Lung (tissue), 11 donors: ENCODE measurements at regions not wholly inside any gene's neighbourhood (a gene's known extent, or its start where the extent isn't known, plus 50 kb on each side); places are given as distances from the start of the nearest gene placed in this dataset.

Experiments
- ATAC-seq: fragments of 200-7000 bp; cut with Tn5 transposase; one replicate; pipeline ENCODE4 v1.9.1; 2020; ENCODE audit warnings: moderate number of reproducible peaks; ENCODE audit not compliant: insufficient read depth, low FRiP score
- DNase-seq, 3 donors: peaks; one replicate each; pipeline ENCODE4 v3.0.0-alpha.2; 2013 to 2017
- H3K27ac ChIP-seq, 2 donors: one replicate each; pipeline ENCODE4 v1.5.1; 2013; ENCODE audit warnings: mild to moderate bottlenecking in 2 of 2, moderate library complexity in 2 of 2, control low read depth in 1 of 2, inconsistent platforms in 1 of 2, low read depth in 1 of 2, low read length in 1 of 2
- H3K27me3 ChIP-seq, 3 donors: one replicate each; pipeline ENCODE4 v1.5.1; 2013; ENCODE audit warnings: low read length in 2 of 3; ENCODE audit not compliant: control insufficient read depth in 3 of 3, insufficient read depth in 3 of 3
- H3K36me3 ChIP-seq, 4 donors: one replicate each; pipeline ENCODE4 v1.5.1; 2013; ENCODE audit warnings: low read length in 4 of 4, mild to moderate bottlenecking in 1 of 4, moderate library complexity in 1 of 4; ENCODE audit not compliant: control insufficient read depth in 4 of 4, insufficient read depth in 4 of 4
- H3K4me1 ChIP-seq, 5 donors: one replicate each; pipeline ENCODE4 v1.5.1; 2013; ENCODE audit warnings: low read length in 5 of 5, mild to moderate bottlenecking in 2 of 5, moderate library complexity in 1 of 5; ENCODE audit not compliant: control insufficient read depth in 5 of 5, insufficient read depth in 5 of 5
- H3K4me3 ChIP-seq: one replicate; pipeline ENCODE4 v1.5.1; 2013; ENCODE audit warnings: mild to moderate bottlenecking, control low read depth, moderate library complexity
- H3K9ac ChIP-seq, 2 donors: one replicate each; pipeline ENCODE4 v1.5.1; 2013; ENCODE audit warnings: low read length in 2 of 2, control low read depth in 1 of 2; ENCODE audit not compliant: insufficient read depth in 1 of 2
- H3K9me3 ChIP-seq, 4 donors: one replicate each; pipeline ENCODE4 v1.5.1; 2013; ENCODE audit warnings: low read length in 3 of 4, mild to moderate bottlenecking in 1 of 4, moderate library complexity in 1 of 4; ENCODE audit not compliant: control insufficient read depth in 4 of 4, insufficient read depth in 3 of 4
- WGBS, 2 donors: extraction: QIAGEN DNeasy Blood & Tissue Kit; methylation state at CpG; one replicate each; pipeline ENCODE4 v1.1.7; 2013; 5-methylcytosine and 5-hydroxymethylcytosine counted together
- TF ChIP-seq, protein P1 (sequence below): IDR thresholded peaks from 2 replicates; pipeline ENCODE4 v1.5.1; 2012; ENCODE audit warnings: mild to moderate bottlenecking; ENCODE audit errors: control extremely low read depth, extremely low read depth
- donor health status: control.
- donor health status: control.
- donor health status: Bipolar disorder and iron deficiency.
- donor health status: healthy.
- donor health status: DM: yes; HTN: yes; CAD: no.

DNA sequence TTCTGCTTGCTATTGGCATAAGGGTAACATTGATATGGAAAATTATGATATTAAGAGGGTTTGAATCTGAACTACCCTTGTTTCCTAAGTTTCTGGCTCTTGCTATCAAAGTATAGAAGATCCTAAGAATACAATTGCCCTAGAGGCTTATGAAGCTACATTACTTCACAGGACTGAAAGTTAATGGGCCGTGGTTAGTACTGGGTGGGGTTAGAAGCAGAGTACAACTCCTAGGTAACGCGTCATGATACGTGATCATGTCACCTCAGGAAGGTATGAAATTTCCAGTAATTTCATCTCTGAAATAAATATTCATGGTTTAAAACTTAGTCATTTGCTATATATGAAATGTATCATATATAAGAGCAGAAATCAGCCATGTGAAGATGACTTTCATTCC is 743.8 kb upstream of the NEGR1 start:
- TF ChIP-seq, protein P1, sequence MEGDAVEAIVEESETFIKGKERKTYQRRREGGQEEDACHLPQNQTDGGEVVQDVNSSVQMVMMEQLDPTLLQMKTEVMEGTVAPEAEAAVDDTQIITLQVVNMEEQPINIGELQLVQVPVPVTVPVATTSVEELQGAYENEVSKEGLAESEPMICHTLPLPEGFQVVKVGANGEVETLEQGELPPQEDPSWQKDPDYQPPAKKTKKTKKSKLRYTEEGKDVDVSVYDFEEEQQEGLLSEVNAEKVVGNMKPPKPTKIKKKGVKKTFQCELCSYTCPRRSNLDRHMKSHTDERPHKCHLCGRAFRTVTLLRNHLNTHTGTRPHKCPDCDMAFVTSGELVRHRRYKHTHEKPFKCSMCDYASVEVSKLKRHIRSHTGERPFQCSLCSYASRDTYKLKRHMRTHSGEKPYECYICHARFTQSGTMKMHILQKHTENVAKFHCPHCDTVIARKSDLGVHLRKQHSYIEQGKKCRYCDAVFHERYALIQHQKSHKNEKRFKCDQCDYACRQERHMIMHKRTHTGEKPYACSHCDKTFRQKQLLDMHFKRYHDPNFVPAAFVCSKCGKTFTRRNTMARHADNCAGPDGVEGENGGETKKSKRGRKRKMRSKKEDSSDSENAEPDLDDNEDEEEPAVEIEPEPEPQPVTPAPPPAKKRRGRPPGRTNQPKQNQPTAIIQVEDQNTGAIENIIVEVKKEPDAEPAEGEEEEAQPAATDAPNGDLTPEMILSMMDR, result no peak
- H3K4me3 ChIP-seq, result no peak overlapping the region
- no peaks in the 10 kb centered on the region for H3K36me3 ChIP-seq
- no peak for ATAC-seq
- H3K27ac ChIP-seq, result no peak overlapping the region
- no peaks in the 10 kb centered on the region for H3K4me1 ChIP-seq
- H3K9me3 ChIP-seq, result no peaks in the 10 kb centered on the region
- no peaks in the 10 kb centered on the region for H3K27me3 ChIP-seq
- no peak overlapping the region for H3K9ac ChIP-seq
- no peak for DNase-seq
- whole genome bisulfite sequencing, 2 donors, result 66 to 69% methylated on average over 4 of the region's 4 CpGs

DNA sequence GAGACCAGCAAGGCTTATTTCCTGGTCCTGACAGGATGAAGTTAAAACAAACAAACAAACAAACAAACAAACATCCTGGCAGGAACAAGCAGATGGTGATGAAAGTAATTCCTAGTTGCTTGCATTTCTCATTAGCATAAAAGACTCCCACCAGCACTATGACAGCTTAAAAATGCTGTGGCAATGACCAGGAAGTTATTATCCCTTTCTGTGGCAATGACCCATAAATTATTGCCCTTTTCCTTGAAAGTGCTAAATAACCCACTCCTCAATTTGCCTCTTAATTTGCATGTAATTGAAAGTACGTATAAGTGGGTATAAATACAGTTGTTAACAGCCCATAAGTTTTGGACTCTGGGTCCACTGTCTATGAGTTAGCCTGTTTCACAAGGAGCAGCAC is 727.6 kb upstream of the NEGR1 start:
- H3K9me3 ChIP-seq, result no peaks in the 10 kb centered on the region
- ATAC-seq (no peak), DNase-seq (no peak)
- H3K27me3 ChIP-seq, result no peaks in the 10 kb centered on the region
- no peak overlapping the region for H3K9ac ChIP-seq
- no peak overlapping the region for H3K27ac ChIP-seq
- no peaks in the 10 kb centered on the region for H3K36me3 ChIP-seq
- H3K4me3 ChIP-seq, result no peak overlapping the region
- H3K4me1 ChIP-seq, result no peaks in the 10 kb centered on the region
- TF ChIP-seq, protein P1, result no peak
- 50 to 53% methylated on average over 1 of the region's 1 CpG for WGBS, 2 donors

- no peaks in the 10 kb centered on the region for H3K4me1 ChIP-seq
- H3K9me3 ChIP-seq, result no peaks in the 10 kb centered on the region
- no peak overlapping the region for H3K27ac ChIP-seq
- WGBS, 2 donors, result 68 to 87% methylated on average over 1 of the region's 1 CpG
- H3K27me3 ChIP-seq, result no peaks in the 10 kb centered on the region
- no peak overlapping the region for H3K4me3 ChIP-seq
- TF ChIP-seq, protein P1, result no peak
- H3K36me3 ChIP-seq, result no peaks in the 10 kb centered on the region
- ATAC-seq, result no peak
- DNase-seq, result no peak
- no peak overlapping the region for H3K9ac ChIP-seq
Observed at GRCh38 chr1:73009311-73009710, 727.0 kb upstream of the NEGR1 start.

DNA sequence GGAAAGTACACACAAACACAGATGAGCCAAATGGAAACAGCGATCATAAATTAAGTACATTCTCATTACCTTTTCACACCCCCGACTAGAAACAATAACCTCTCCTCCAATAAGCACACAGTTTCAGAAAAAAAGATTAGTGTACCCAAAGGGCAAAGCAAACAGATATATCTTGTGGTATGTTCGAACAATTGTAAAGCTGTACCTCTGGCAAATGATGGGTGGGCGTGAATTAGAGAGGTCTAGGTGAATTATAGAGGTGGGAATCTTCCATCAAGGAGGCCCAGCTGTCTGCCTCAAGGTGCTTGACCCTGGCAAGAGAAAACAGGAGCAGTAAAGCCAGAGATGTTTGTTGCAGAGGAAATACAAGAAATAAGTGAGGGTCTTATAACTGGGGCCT is 715.3 kb upstream of the NEGR1 start:
- ATAC-seq (no peak), DNase-seq (no peak)
- no peaks in the 10 kb centered on the region for H3K4me1 ChIP-seq
- no peak overlapping the region for H3K4me3 ChIP-seq
- H3K36me3 ChIP-seq, result no peaks in the 10 kb centered on the region
- 81 to 86% methylated on average over 4 of the region's 4 CpGs for WGBS, 2 donors
- no peaks in the 10 kb centered on the region for H3K27me3 ChIP-seq
- no peak overlapping the region for H3K9ac ChIP-seq
- no peaks in the 10 kb centered on the region for H3K9me3 ChIP-seq
- no peak overlapping the region for H3K27ac ChIP-seq
- TF ChIP-seq, protein P1, result no peak
